D341Med (cell line): ENCODE measurements at regions not wholly inside any gene's neighbourhood (a gene's known extent, or its start where the extent isn't known, plus 50 kb on each side); places are given as distances from the start of the nearest gene placed in this dataset.
A peak's percentile ranks its signal among the peaks of the same experiment; 100 is the strongest.

Experiments used
- DNase-seq: peaks from one replicate; pipeline ENCODE4 v3.0.0; 2012; ENCODE audit warnings: low spot score

- peak; percentile 87 for DNase-seq
Measured at GRCh38 chr1:67561704-67562113, 123.3 kb upstream of the GADD45A start.

GRCh38 chr1:67563684-67564083 is 121.3 kb upstream of the GADD45A start:
- no peak for DNase-seq

- DNase-seq: no peak
Measured at GRCh38 chr1:67564193-67564592, 120.8 kb upstream of the GADD45A start.

GRCh38 chr1:67566803-67567377 is 118.1 kb upstream of the GADD45A start:
- DNase-seq: no peak

- no peak for DNase-seq
Measured at GRCh38 chr1:67570486-67571143, 114.4 kb upstream of the GADD45A start.

- no peak for DNase-seq
Measured at GRCh38 chr1:67571406-67571805, 113.6 kb upstream of the GADD45A start.

- DNase-seq: no peak
Measured at GRCh38 chr1:67571901-67572593, 113.0 kb upstream of the GADD45A start.

- DNase-seq: no peak
Measured at GRCh38 chr1:67572594-67573221, 112.3 kb upstream of the GADD45A start.

GRCh38 chr1:67573311-67573872 is 111.6 kb upstream of the GADD45A start:
- no peak for DNase-seq

GRCh38 chr1:67574221-67574620 is 110.8 kb upstream of the GADD45A start:
- DNase-seq: no peak

GRCh38 chr1:67575861-67576260 is 109.1 kb upstream of the GADD45A start:
- DNase-seq: no peak

GRCh38 chr1:67576474-67576873 is 108.5 kb upstream of the GADD45A start:
- no peak for DNase-seq

GRCh38 chr1:67577646-67578045 is 107.4 kb upstream of the GADD45A start:
- DNase-seq: no peak

GRCh38 chr1:67578397-67579020 is 106.5 kb upstream of the GADD45A start:
- no peak for DNase-seq

GRCh38 chr1:67579623-67580394 is 105.2 kb upstream of the GADD45A start:
- DNase-seq: no peak

- DNase-seq: no peak
Measured at GRCh38 chr1:67580691-67581403, 104.2 kb upstream of the GADD45A start.

GRCh38 chr1:67582625-67583461 is 102.2 kb upstream of the GADD45A start:
- DNase-seq: no peak

- DNase-seq: no peak
Measured at GRCh38 chr1:67583462-67583950, 101.5 kb upstream of the GADD45A start.

- no peak for DNase-seq
Measured at GRCh38 chr1:67584938-67585337, 100.1 kb upstream of the GADD45A start.

GRCh38 chr1:67586596-67586995 is 98.4 kb upstream of the GADD45A start:
- no peak for DNase-seq
